Endodermal cell (in vitro differentiated cells): ENCODE measurements at regions not wholly inside any gene's neighbourhood (a gene's known extent, or its start where the extent isn't known, plus 50 kb on each side); places are given as distances from the start of the nearest gene placed in this dataset.
A peak's percentile ranks its signal among the peaks of the same experiment; 100 is the strongest.

Experiments used
- DNase-seq: peaks from one replicate; pipeline ENCODE4 v3.0.0-alpha.2; 2017
- H3K27ac ChIP-seq: 2 replicates; pipeline ENCODE4 v1.5.1; 2013; ENCODE audit warnings: mild to moderate bottlenecking, low read depth, low read length, moderate library complexity
- H3K27me3 ChIP-seq: 2 replicates; pipeline ENCODE4 v1.6.1; 2013; ENCODE audit warnings: mild to moderate bottlenecking, low read length, moderate library complexity; ENCODE audit not compliant: insufficient read depth, control insufficient read depth, poor library complexity, severe bottlenecking
- H3K36me3 ChIP-seq: 2 replicates; pipeline ENCODE4 v1.7.0; 2013; ENCODE audit warnings: mild to moderate bottlenecking, low read length, moderate library complexity; ENCODE audit not compliant: control insufficient read depth, insufficient read depth
- H3K4me1 ChIP-seq: one replicate; pipeline ENCODE4 v1.7.0; 2013; ENCODE audit warnings: low read length; ENCODE audit not compliant: control insufficient read depth, insufficient read depth
- H3K4me3 ChIP-seq: 2 replicates; pipeline ENCODE4 v1.5.1; 2013; ENCODE audit warnings: mild to moderate bottlenecking, low read length, moderate library complexity
- H3K9ac ChIP-seq: 2 replicates; pipeline ENCODE4 v1.6.1; 2013; ENCODE audit warnings: mild to moderate bottlenecking, low read length, moderate library complexity; ENCODE audit not compliant: poor library complexity, severe bottlenecking; ENCODE audit errors: extremely low read depth
- H3K9me3 ChIP-seq: 2 replicates; pipeline ENCODE4 v1.6.1; 2013; ENCODE audit warnings: mild to moderate bottlenecking, low read length, moderate library complexity; ENCODE audit not compliant: control insufficient read depth
- H3K27ac Mint-ChIP-seq: 2 replicates; pipeline ENCODE4 v1.8.0; 2020; ENCODE audit warnings: mixed read lengths
- H3K27me3 Mint-ChIP-seq: 2 replicates; pipeline ENCODE4 v1.8.0; 2021; ENCODE audit warnings: mild to moderate bottlenecking, mixed read lengths; ENCODE audit not compliant: insufficient read depth
- H3K36me3 Mint-ChIP-seq: 2 replicates; pipeline ENCODE4 v1.8.0; 2020; ENCODE audit warnings: low read depth, mixed read lengths
- H3K4me1 Mint-ChIP-seq: 2 replicates; pipeline ENCODE4 v1.8.0; 2020; ENCODE audit warnings: mixed read lengths
- H3K4me3 Mint-ChIP-seq: 2 replicates; pipeline ENCODE4 v1.8.0; 2020; ENCODE audit warnings: mild to moderate bottlenecking, moderate library complexity, mixed read lengths
- H3K9me3 Mint-ChIP-seq: 2 replicates; pipeline ENCODE4 v1.8.0; 2020; ENCODE audit warnings: mild to moderate bottlenecking, mixed read lengths
- CTCF ChIP-seq: fragments of 200-600 bp; sonication (generic); conservative IDR thresholded peaks from 2 replicates; pipeline ENCODE4 v1.5.0; 2021; ENCODE audit warnings: antibody characterized with exemption, mild to moderate bottlenecking
- WGBS, 2 experiments: methylation state at CpG; one replicate each; pipeline versions ENCODE4 v1.1.5 to v1.1.7; 2013; ENCODE audit warnings: missing lambda C conversion rate in 2 of 2, mixed read lengths in 1 of 2; ENCODE audit not compliant: insufficient coverage in 1 of 2, insufficient read length in 1 of 2; 5-methylcytosine and 5-hydroxymethylcytosine counted together

- Histone ChIP-seq H3K27ac (no peak overlapping the region), H3K4me1 (no peaks in the 10 kb centered on the region), H3K27me3 (peaks cover 11% of the 10 kb centered on the region), H3K36me3 (no peaks in the 10 kb centered on the region), H3K9ac (no peak overlapping the region), H3K9me3 (no peaks in the 10 kb centered on the region), H3K4me3 (no peak overlapping the region)
- Mint-ChIP-seq H3K27me3 (peaks cover 13% of the 10 kb centered on the region), H3K4me3 (no peak overlapping the region), H3K36me3 (no peaks in the 10 kb centered on the region), H3K9me3 (no peaks in the 10 kb centered on the region), H3K27ac (no peak overlapping the region), H3K4me1 (peaks cover 17% of the 10 kb centered on the region)
- 89 to 90% methylated on average over 11 to 16 of the region's 16 CpGs for WGBS, 2 experiments
- TF ChIP-seq CTCF: peak; percentile 21
- DNase-seq: peak; percentile 60
Measured at GRCh38 chr2:129764376-129765325, 214.8 kb upstream of the RAB6C start.

- DNase-seq: peak; percentile 39
- Histone ChIP-seq H3K9me3 (no peaks in the 10 kb centered on the region), H3K36me3 (no peaks in the 10 kb centered on the region), H3K27ac (no peak overlapping the region), H3K27me3 (peaks cover 11% of the 10 kb centered on the region), H3K4me3 (no peak overlapping the region), H3K9ac (no peak overlapping the region), H3K4me1 (no peaks in the 10 kb centered on the region)
- Mint-ChIP-seq H3K9me3 (no peaks in the 10 kb centered on the region), H3K27me3 (peaks cover 13% of the 10 kb centered on the region), H3K4me1 (peaks cover 18% of the 10 kb centered on the region), H3K27ac (no peak overlapping the region), H3K36me3 (no peaks in the 10 kb centered on the region), H3K4me3 (no peak overlapping the region)
- WGBS, 2 experiments: 87 to 96% methylated on average over 3 to 4 of the region's 4 CpGs
- no peak for TF ChIP-seq CTCF
Measured at GRCh38 chr2:129765326-129765677, 214.2 kb upstream of the RAB6C start.

GRCh38 chr2:129765678-129766351 is 213.7 kb upstream of the RAB6C start:
- H3K36me3 Mint-ChIP-seq: no peaks in the 10 kb centered on the region
- Histone ChIP-seq H3K9ac (no peak overlapping the region), H3K27ac (no peak overlapping the region), H3K27me3 (peaks cover 11% of the 10 kb centered on the region), H3K36me3 (no peaks in the 10 kb centered on the region), H3K9me3 (no peaks in the 10 kb centered on the region), H3K4me3 (no peak overlapping the region), H3K4me1 (no peaks in the 10 kb centered on the region)
- TF ChIP-seq CTCF: no peak
- H3K27ac Mint-ChIP-seq: peak overlapping the region; percentile 35
- no peaks in the 10 kb centered on the region for H3K9me3 Mint-ChIP-seq
- peak; percentile 50 for DNase-seq
- peaks cover 13% of the 10 kb centered on the region for H3K27me3 Mint-ChIP-seq
- peaks cover 18% of the 10 kb centered on the region for H3K4me1 Mint-ChIP-seq
- no peak overlapping the region for H3K4me3 Mint-ChIP-seq
- WGBS, 2 experiments: 79 to 86% methylated on average over 3 to 16 of the region's 16 CpGs
